ENCODE measurements at regions not wholly inside any gene's neighbourhood (a gene's known extent, or its start where the extent isn't known, plus 50 kb on each side); places are given as distances from the start of the nearest gene placed in this dataset.

DNA sequence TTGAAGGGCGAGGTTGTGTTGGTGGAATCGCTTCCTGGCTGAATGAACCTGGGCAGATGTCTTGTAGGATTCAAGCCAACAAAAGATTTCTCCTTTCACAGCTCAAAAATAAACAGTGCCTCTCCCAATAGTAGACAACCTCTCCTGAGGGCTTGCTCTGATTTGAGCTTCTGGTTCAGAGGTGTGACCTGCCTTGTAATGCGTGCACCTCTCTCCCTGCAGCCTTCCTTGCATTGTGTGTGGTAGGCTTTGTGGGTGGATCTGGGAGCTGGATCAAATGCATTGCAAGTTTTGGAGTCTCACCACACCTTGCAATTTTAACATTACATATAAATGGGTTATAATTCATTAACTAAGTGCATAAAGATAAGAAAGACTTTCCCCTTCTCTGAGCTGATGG is 96.9 kb upstream of the PTCH1 start:
- Histone ChIP-seq H3K4me3 (no peak overlapping the region), H3K27ac (no peak overlapping the region), H3K9me3 (no peaks in the 10 kb centered on the region), H3K27me3 (ENCODE audit: insufficient read depth in 3 of 3, low read length in 2 of 3) (peaks cover 0 to 31% (median 4%) of the 10 kb centered on the region in 3 donors), H3K36me3 (ENCODE audit: insufficient read depth in 1 of 2, low read depth in 1 of 2) (no peaks in the 10 kb centered on the region), H3K4me1 (no peaks in the 10 kb centered on the region)
- no peak for DNase-seq
- no peak for ATAC-seq
- intact Hi-C loops (cut with DNase I), result no loop called here
- WGBS, 3 donors, result 91 to 93% (median 92%) methylated on average over 3 of the region's 3 CpGs
- TF ChIP-seq, protein P1, sequence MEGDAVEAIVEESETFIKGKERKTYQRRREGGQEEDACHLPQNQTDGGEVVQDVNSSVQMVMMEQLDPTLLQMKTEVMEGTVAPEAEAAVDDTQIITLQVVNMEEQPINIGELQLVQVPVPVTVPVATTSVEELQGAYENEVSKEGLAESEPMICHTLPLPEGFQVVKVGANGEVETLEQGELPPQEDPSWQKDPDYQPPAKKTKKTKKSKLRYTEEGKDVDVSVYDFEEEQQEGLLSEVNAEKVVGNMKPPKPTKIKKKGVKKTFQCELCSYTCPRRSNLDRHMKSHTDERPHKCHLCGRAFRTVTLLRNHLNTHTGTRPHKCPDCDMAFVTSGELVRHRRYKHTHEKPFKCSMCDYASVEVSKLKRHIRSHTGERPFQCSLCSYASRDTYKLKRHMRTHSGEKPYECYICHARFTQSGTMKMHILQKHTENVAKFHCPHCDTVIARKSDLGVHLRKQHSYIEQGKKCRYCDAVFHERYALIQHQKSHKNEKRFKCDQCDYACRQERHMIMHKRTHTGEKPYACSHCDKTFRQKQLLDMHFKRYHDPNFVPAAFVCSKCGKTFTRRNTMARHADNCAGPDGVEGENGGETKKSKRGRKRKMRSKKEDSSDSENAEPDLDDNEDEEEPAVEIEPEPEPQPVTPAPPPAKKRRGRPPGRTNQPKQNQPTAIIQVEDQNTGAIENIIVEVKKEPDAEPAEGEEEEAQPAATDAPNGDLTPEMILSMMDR (IDR thresholded peaks at IDR 0.05), result no peak

DNA sequence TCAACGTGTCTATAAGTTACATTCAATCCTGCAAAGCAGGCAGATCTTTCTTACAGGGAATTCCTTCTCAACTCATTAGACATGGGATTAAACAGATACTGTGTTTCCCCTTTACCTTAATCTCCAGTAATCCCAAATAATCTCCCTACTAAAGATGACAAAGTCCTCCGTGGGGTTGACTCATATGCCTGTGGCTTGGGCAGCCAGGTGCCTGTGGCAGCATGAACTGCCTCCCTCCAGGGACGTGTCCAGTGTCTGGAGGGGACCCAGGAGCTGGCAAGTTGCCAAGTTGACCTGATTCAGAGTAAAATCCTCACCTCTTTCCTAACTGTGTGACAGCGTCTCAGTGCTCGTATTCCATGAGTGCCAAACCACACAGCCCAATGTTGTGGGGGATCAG is 94.6 kb upstream of the PTCH1 start:
- Histone ChIP-seq H3K27me3 (ENCODE audit: insufficient read depth in 3 of 3, low read length in 2 of 3) (peaks cover 0 to 23% (median 4%) of the 10 kb centered on the region in 3 donors), H3K9me3 (no peaks in the 10 kb centered on the region), H3K4me3 (no peak overlapping the region), H3K36me3 (ENCODE audit: insufficient read depth in 1 of 2, low read depth in 1 of 2) (no peaks in the 10 kb centered on the region), H3K27ac (no peak overlapping the region), H3K4me1 (no peaks in the 10 kb centered on the region)
- TF ChIP-seq, protein P1 (IDR thresholded peaks at IDR 0.05), result no peak
- DNase-seq (no peak), ATAC-seq (no peak)
- intact Hi-C loops (cut with DNase I), result no loop called here
- 35 to 43% (median 41%) methylated on average over 5 of the region's 5 CpGs for WGBS, 3 donors

DNA sequence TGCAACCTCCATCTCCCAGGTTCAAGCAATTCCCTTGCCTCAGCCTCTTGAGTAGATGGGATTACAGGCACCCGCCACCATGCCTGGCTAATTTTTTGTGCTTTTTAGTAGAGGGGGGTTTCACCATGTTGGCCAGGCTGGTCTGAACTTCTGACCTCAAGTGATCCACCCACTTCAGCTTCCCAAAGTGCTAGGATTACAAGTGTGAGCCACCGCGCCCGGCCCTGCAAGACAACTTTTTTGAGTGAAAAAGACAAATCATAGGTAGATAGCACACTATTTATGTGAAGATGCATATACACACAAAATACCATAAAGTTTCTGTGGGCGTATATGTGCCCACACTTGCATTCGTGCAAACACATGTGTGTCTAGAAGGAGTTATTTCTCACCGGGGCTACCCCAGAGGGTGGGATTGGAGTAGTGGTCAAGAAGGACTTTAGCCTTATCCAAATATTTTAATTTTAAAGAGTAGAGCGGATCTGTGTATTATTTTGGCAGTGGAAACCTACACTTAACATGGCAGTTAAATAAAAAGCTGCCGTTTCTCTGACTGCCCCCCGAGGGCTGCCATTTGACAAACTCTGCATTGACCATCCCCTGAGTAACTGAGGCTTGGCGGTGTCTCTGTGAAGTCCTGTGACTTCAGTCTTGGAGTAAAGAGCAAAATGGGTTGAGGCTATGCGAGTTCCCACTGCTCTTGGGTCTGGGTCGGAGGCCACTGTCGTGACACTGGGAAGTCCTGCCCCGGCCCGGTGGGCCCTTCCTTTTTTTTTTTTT is 93.4 kb upstream of the PTCH1 start:
- peaks cover 0 to 16% (median 2%) of the 10 kb centered on the region in 3 donors for H3K27me3 ChIP-seq (ENCODE audit: insufficient read depth in 3 of 3, low read length in 2 of 3)
- TF ChIP-seq, protein P1 (IDR thresholded peaks at IDR 0.05), result no peak
- no peaks in the 10 kb centered on the region for H3K4me1 ChIP-seq
- no peak for DNase-seq
- no peaks in the 10 kb centered on the region for H3K9me3 ChIP-seq
- intact Hi-C loops (cut with DNase I), result no loop called here
- no peak for ATAC-seq
- no peak overlapping the region for H3K4me3 ChIP-seq
- H3K27ac ChIP-seq, result no peak overlapping the region
- 92 to 93% (median 92%) methylated on average over 16 of the region's 16 CpGs for WGBS, 3 donors
- no peaks in the 10 kb centered on the region for H3K36me3 ChIP-seq (ENCODE audit: insufficient read depth in 1 of 2, low read depth in 1 of 2)

- DNase-seq (no peak), ATAC-seq (no peak)
- H3K4me1 ChIP-seq, result no peaks in the 10 kb centered on the region
- TF ChIP-seq, protein P1 (IDR thresholded peaks at IDR 0.05), result no peak
- intact Hi-C loops (cut with DNase I), result no loop called here
- no peak overlapping the region for H3K27ac ChIP-seq
- H3K27me3 ChIP-seq (ENCODE audit: insufficient read depth in 3 of 3, low read length in 2 of 3), result peaks cover 0 to 11% (median 2%) of the 10 kb centered on the region in 3 donors
- 77 to 80% (median 78%) methylated on average over 7 of the region's 7 CpGs for WGBS, 3 donors
- no peaks in the 10 kb centered on the region for H3K9me3 ChIP-seq
- no peaks in the 10 kb centered on the region for H3K36me3 ChIP-seq (ENCODE audit: insufficient read depth in 1 of 2, low read depth in 1 of 2)
- no peak overlapping the region for H3K4me3 ChIP-seq
These were observed 92.7 kb upstream of the PTCH1 start for GRCh38 chr9:95609426-95609825.

DNA sequence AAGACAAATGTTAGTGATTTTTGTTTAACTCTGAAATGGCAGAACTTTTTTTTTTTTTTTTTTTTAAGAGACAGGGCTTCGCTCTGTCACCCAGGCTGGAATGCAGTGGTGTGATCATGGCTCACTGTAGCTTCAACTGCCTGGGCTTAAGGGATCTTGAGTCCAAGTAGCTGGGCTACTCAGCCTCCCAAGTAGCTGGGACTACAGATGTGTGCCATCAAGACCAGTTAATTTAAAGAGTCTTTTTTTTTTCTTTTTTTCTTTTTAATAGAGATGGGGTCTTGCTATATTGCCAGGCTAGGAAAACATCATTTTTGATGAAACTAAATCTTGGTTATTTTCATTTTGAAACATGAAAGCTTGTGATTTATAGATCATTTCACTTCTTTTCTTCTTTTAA is 91.6 kb upstream of the PTCH1 start:
- Histone ChIP-seq H3K4me3 (no peak overlapping the region), H3K4me1 (no peaks in the 10 kb centered on the region), H3K36me3 (ENCODE audit: insufficient read depth in 1 of 2, low read depth in 1 of 2) (no peaks in the 10 kb centered on the region), H3K9me3 (no peaks in the 10 kb centered on the region), H3K27me3 (ENCODE audit: insufficient read depth in 3 of 3, low read length in 2 of 3) (peaks cover 0 to under 1% (median 0%) of the 10 kb centered on the region in 3 donors), H3K27ac (no peak overlapping the region)
- intact Hi-C loops (cut with DNase I), result no loop called here
- WGBS, 3 donors, result 82 to 100% (median 100%) methylated on average over 1 of the region's 1 CpG
- DNase-seq, result no peak
- TF ChIP-seq, protein P1 (IDR thresholded peaks at IDR 0.05), result no peak
- no peak for ATAC-seq
